ENCODE measurements at regions not wholly inside any gene's neighbourhood (a gene's known extent, or its start where the extent isn't known, plus 50 kb on each side); places are given as distances from the start of the nearest gene placed in this dataset.

GRCh38 chr1:223038288-223039006, 104.6 kb downstream of the TLR5 start:
- intact Hi-C loops (cut with micrococcal nuclease; ENCODE audit: unreplicated experiment) = no loop called here
- no peak overlapping the region for H3K4me2 ChIP-seq
- CTCF ChIA-PET = no interaction called here
- H3K27ac ChIP-seq = no peak overlapping the region
- POLR2A ChIA-PET (ENCODE audit: unreplicated experiment) = no interaction called here
- TF ChIP-seq EZH2 (IDR thresholded peaks at IDR 0.05; ENCODE audit: low read depth) = no peak
- TF ChIP-seq, protein P1, sequence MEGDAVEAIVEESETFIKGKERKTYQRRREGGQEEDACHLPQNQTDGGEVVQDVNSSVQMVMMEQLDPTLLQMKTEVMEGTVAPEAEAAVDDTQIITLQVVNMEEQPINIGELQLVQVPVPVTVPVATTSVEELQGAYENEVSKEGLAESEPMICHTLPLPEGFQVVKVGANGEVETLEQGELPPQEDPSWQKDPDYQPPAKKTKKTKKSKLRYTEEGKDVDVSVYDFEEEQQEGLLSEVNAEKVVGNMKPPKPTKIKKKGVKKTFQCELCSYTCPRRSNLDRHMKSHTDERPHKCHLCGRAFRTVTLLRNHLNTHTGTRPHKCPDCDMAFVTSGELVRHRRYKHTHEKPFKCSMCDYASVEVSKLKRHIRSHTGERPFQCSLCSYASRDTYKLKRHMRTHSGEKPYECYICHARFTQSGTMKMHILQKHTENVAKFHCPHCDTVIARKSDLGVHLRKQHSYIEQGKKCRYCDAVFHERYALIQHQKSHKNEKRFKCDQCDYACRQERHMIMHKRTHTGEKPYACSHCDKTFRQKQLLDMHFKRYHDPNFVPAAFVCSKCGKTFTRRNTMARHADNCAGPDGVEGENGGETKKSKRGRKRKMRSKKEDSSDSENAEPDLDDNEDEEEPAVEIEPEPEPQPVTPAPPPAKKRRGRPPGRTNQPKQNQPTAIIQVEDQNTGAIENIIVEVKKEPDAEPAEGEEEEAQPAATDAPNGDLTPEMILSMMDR (conservative IDR thresholded peaks at IDR 0.05) = no peak
- no TSS peak for BruUV-seq (replicated peaks)
- no peaks in the 10 kb centered on the region; the same call in 1 of the 2 replicates for H3K9me2 ChIP-seq (ENCODE audit: insufficient read depth)
- H3F3A ChIP-seq (ENCODE audit: insufficient read depth, low read depth) = no peaks in the 10 kb centered on the region
- H4K20me1 ChIP-seq (ENCODE audit: insufficient read depth) = no peaks in the 10 kb centered on the region
- H3K4me1 ChIP-seq (replicated peaks; ENCODE audit: insufficient read depth) = peaks cover 8% of the 10 kb centered on the region
- H2AFZ ChIP-seq = no peak overlapping the region
- no peaks in the 10 kb centered on the region for H3K36me3 ChIP-seq (ENCODE audit: low read depth)
- H3K9me3 ChIP-seq (ENCODE audit: insufficient read depth, low read depth) = no peaks in the 10 kb centered on the region
- no peak for DNase-seq
- H3K27me3 ChIP-seq (ENCODE audit: insufficient read depth, low read depth) = 0 out of 2 replicates have a peak, but pooled peaks cover 6% of the 10 kb centered on the region
- H3K4me3 ChIP-seq = no peak overlapping the region
- no peaks in the 10 kb centered on the region for H3K79me2 ChIP-seq (ENCODE audit: low read depth)

DNA sequence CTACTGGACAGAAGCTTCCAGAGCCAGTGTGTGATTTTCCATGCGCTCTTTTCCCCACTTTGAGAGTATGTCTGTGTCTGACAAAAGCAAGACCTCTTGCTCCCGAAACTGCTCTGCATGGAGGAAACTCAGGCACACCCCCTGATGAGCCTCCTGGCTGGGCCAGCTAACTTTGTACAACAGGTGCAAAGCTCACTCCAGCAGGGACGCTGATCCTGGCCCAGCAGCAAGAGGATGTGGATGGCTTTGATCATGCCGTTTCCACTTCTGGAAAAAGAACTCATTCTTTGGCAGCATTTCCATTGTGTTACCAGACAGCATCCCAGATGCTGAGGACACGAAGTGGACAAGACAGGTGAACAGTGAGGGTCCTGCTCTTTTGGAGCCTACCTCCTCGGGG, 103.1 kb downstream of the TLR5 start:
- no peak for DNase-seq
- no peaks in the 10 kb centered on the region for H4K20me1 ChIP-seq (ENCODE audit: insufficient read depth)
- no peak overlapping the region for H3K4me3 ChIP-seq
- no peaks in the 10 kb centered on the region for H3K36me3 ChIP-seq (ENCODE audit: low read depth)
- TF ChIP-seq, protein P1 (conservative IDR thresholded peaks at IDR 0.05) = no peak
- no peak for TF ChIP-seq EZH2 (IDR thresholded peaks at IDR 0.05; ENCODE audit: low read depth)
- H3K27ac ChIP-seq = no peak overlapping the region
- intact Hi-C loops (cut with micrococcal nuclease; ENCODE audit: unreplicated experiment) = no loop called here
- no peaks in the 10 kb centered on the region for H3F3A ChIP-seq (ENCODE audit: insufficient read depth, low read depth)
- POLR2A ChIA-PET (ENCODE audit: unreplicated experiment) = no interaction called here
- no peaks in the 10 kb centered on the region for H3K9me3 ChIP-seq (ENCODE audit: insufficient read depth, low read depth)
- BruUV-seq (replicated peaks) = no TSS peak
- CTCF ChIA-PET = no interaction called here
- H3K4me1 ChIP-seq (replicated peaks; ENCODE audit: insufficient read depth) = peaks cover 8% of the 10 kb centered on the region
- 0 out of 2 replicates have a peak, but pooled peaks cover 6% of the 10 kb centered on the region for H3K27me3 ChIP-seq (ENCODE audit: insufficient read depth, low read depth)
- no peaks in the 10 kb centered on the region; the same call in 1 of the 2 replicates for H3K9me2 ChIP-seq (ENCODE audit: insufficient read depth)
- no peaks in the 10 kb centered on the region for H3K79me2 ChIP-seq (ENCODE audit: low read depth)
- no peak overlapping the region for H2AFZ ChIP-seq
- H3K4me2 ChIP-seq = no peak overlapping the region

GRCh38 chr1:223041481-223041880, 101.6 kb downstream of the TLR5 start:
- H3K9me2 ChIP-seq (ENCODE audit: insufficient read depth) = no peaks in the 10 kb centered on the region; the same call in 1 of the 2 replicates
- H3K9me3 ChIP-seq (ENCODE audit: insufficient read depth, low read depth) = peaks cover 5% of the 10 kb centered on the region; the same call in 1 of the 2 replicates
- H3K4me3 ChIP-seq = no peak overlapping the region
- peak; percentile 38 to 40 for DNase-seq
- TF ChIP-seq, protein P1 (conservative IDR thresholded peaks at IDR 0.05) = no peak
- TF ChIP-seq EZH2 (IDR thresholded peaks at IDR 0.05; ENCODE audit: low read depth) = no peak
- POLR2A ChIA-PET (ENCODE audit: unreplicated experiment) = no interaction called here
- no peaks in the 10 kb centered on the region for H3K79me2 ChIP-seq (ENCODE audit: low read depth)
- intact Hi-C loops (cut with micrococcal nuclease; ENCODE audit: unreplicated experiment) = no loop called here
- no TSS peak for BruUV-seq (replicated peaks)
- no peak overlapping the region for H3K27ac ChIP-seq
- peaks cover 16% of the 10 kb centered on the region for H3K27me3 ChIP-seq (ENCODE audit: insufficient read depth, low read depth)
- H3K4me1 ChIP-seq (replicated peaks; ENCODE audit: insufficient read depth) = peaks cover 2% of the 10 kb centered on the region
- H3K4me2 ChIP-seq = no peak overlapping the region
- H3F3A ChIP-seq (ENCODE audit: insufficient read depth, low read depth) = no peaks in the 10 kb centered on the region
- H3K36me3 ChIP-seq (ENCODE audit: low read depth) = no peaks in the 10 kb centered on the region
- H2AFZ ChIP-seq = no peak overlapping the region
- H4K20me1 ChIP-seq (ENCODE audit: insufficient read depth) = no peaks in the 10 kb centered on the region
- CTCF ChIA-PET = interaction anchor here (0.7 kb wide), 1 partner anchor 217 kb away, joined by 3 read pairs; no protein-coding TSS in a partner anchor

All from PC-9 (cell line).